Muscle of leg (tissue), 3 donors: ENCODE measurements at regions not wholly inside any gene's neighbourhood (a gene's known extent, or its start where the extent isn't known, plus 50 kb on each side); places are given as distances from the start of the nearest gene placed in this dataset.

Experiments
- DNase-seq: peaks from one replicate; pipeline ENCODE4 v3.0.0; 2013
- H3K27ac ChIP-seq: one replicate; pipeline ENCODE4 v1.5.1; 2013; ENCODE audit warnings: mild to moderate bottlenecking, low read length, control low read depth
- H3K27me3 ChIP-seq: one replicate; pipeline ENCODE4 v1.6.1; 2013; ENCODE audit warnings: low read length; ENCODE audit not compliant: control insufficient read depth, insufficient read depth
- H3K36me3 ChIP-seq: one replicate; pipeline ENCODE4 v1.6.1; 2013; ENCODE audit warnings: low read length; ENCODE audit not compliant: control insufficient read depth, insufficient read depth
- H3K4me1 ChIP-seq: one replicate; pipeline ENCODE4 v1.6.1; 2013; ENCODE audit warnings: low read length; ENCODE audit not compliant: control insufficient read depth, insufficient read depth
- H3K4me3 ChIP-seq: one replicate; pipeline ENCODE4 v1.5.1; 2013; ENCODE audit warnings: low read length, control low read depth
- H3K9me3 ChIP-seq: replicated peaks from 2 replicates; pipeline ENCODE4 v1.6.1; 2013; ENCODE audit warnings: low read depth, low read length; ENCODE audit not compliant: control insufficient read depth
- WGBS: methylation state at CpG from one replicate; pipeline ENCODE4 v1.1.5; 2013; ENCODE audit warnings: missing lambda C conversion rate; ENCODE audit not compliant: insufficient coverage; 5-methylcytosine and 5-hydroxymethylcytosine counted together

GRCh38 chr11:81222491-81222890 is 1511.2 kb downstream of the FAM181B start:
- Histone ChIP-seq H3K9me3 (no peaks in the 10 kb centered on the region), H3K4me1 (no peaks in the 10 kb centered on the region), H3K27ac (no peak overlapping the region), H3K36me3 (no peaks in the 10 kb centered on the region), H3K27me3 (no peaks in the 10 kb centered on the region), H3K4me3 (no peak overlapping the region)
- no peak for DNase-seq
- 90% methylated on average over 2 of the region's 3 CpGs for WGBS

- DNase-seq = no peak
- Histone ChIP-seq H3K36me3 (no peaks in the 10 kb centered on the region), H3K27me3 (no peaks in the 10 kb centered on the region), H3K27ac (no peak overlapping the region), H3K4me3 (no peak overlapping the region), H3K4me1 (no peaks in the 10 kb centered on the region), H3K9me3 (no peaks in the 10 kb centered on the region)
- 60% methylated on average over 5 of the region's 9 CpGs for WGBS
These were observed 1513.3 kb downstream of the FAM181B start for GRCh38 chr11:81220146-81220895.

DNA sequence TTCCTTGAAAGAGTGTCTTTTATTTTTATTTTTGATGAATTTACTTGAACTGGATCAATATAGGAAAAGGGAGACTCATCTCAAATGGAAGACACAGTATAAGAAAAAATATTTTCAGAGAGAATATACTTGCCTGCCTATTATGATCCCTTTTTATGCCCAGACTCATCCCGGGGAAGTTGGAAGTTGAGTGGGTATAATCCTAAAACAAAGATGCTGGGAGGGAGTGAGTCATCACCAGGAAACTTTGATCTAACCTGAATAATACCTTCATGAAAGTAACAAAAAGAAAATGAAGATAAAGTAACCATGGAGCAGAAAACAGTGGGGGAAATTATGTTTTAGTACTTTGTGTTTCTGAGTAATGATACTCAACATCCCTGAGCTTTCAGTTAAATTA is 1514.0 kb downstream of the FAM181B start:
- H3K4me1 ChIP-seq = no peaks in the 10 kb centered on the region
- no CpG with 5 or more reads among the region's 1 CpG for WGBS
- no peak for DNase-seq
- no peaks in the 10 kb centered on the region for H3K9me3 ChIP-seq
- no peaks in the 10 kb centered on the region for H3K27me3 ChIP-seq
- H3K36me3 ChIP-seq = no peaks in the 10 kb centered on the region
- H3K27ac ChIP-seq = no peak overlapping the region
- no peak overlapping the region for H3K4me3 ChIP-seq

- H3K9me3 ChIP-seq = peaks cover 2% of the 10 kb centered on the region
- no peak overlapping the region for H3K27ac ChIP-seq
- no CpG with 5 or more reads among the region's 4 CpGs for WGBS
- no peaks in the 10 kb centered on the region for H3K27me3 ChIP-seq
- H3K4me3 ChIP-seq = no peak overlapping the region
- DNase-seq = no peak
- no peaks in the 10 kb centered on the region for H3K4me1 ChIP-seq
- no peaks in the 10 kb centered on the region for H3K36me3 ChIP-seq
These were observed 1515.2 kb downstream of the FAM181B start for GRCh38 chr11:81218440-81218839.

- no peak for DNase-seq
- H3K36me3 ChIP-seq = no peaks in the 10 kb centered on the region
- no CpG with 5 or more reads among the region's 4 CpGs for WGBS
- no peak overlapping the region for H3K27ac ChIP-seq
- peaks cover 2% of the 10 kb centered on the region for H3K9me3 ChIP-seq
- H3K4me3 ChIP-seq = no peak overlapping the region
- no peaks in the 10 kb centered on the region for H3K27me3 ChIP-seq
- no peaks in the 10 kb centered on the region for H3K4me1 ChIP-seq
These were observed 1522.6 kb downstream of the FAM181B start for GRCh38 chr11:81211050-81211449.

DNA sequence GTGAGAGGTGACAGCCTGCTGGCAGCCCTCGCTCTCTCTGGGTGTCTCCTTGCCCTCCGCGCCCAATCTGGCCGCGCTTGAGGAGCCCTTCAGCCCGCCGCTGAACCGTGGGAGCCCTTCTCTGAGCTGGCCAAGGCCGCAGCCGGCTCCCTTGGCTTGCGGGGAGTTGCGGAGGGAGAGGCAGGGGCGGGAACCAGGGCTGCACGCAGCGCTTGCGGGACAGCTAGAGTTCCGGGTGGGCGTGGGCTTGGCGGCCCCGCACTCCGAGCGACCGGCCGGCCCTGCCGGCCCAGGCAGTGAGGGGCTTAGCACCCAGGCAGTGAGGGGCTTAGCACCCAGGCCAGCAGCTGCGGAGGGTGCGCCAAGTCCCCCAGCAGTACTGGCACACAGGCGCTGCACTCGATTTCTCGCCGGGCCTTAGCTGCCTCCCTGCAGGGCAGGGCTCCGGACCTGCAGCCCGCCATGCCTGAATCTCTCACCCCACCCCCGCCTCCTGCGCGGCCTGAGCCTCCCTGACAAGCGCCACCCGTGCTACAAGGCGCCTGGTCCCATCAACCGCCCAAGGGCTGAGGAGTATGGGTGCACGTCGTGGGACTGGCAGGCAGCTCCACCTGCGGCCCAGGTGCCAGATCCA is 1526.1 kb downstream of the FAM181B start:
- no peaks in the 10 kb centered on the region for H3K4me1 ChIP-seq
- no peak overlapping the region for H3K27ac ChIP-seq
- no peak overlapping the region for H3K4me3 ChIP-seq
- WGBS = 97% methylated on average over 41 of the region's 43 CpGs
- H3K27me3 ChIP-seq = no peaks in the 10 kb centered on the region
- no peak for DNase-seq
- H3K9me3 ChIP-seq = no peaks in the 10 kb centered on the region
- H3K36me3 ChIP-seq = no peaks in the 10 kb centered on the region

DNA sequence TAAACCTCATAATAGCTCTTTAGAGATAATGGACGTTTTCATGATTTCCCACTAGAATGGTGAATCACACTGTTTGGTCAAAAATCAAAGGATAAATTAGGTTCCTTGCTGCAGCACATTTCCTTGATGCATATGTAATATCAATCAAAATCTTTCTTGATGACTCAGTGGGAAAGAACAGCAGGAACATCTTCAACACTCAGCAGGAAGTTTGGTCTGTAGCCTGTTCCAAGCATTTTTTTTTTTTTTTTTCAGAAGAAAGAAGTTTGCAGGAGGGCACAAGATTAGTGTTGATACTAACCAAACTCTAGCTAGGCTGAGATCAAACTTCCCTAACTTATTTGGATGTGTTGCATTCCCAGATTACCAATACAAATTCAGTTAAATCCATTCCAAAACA is 1529.8 kb downstream of the FAM181B start:
- peak; percentile 2 for DNase-seq

DNA sequence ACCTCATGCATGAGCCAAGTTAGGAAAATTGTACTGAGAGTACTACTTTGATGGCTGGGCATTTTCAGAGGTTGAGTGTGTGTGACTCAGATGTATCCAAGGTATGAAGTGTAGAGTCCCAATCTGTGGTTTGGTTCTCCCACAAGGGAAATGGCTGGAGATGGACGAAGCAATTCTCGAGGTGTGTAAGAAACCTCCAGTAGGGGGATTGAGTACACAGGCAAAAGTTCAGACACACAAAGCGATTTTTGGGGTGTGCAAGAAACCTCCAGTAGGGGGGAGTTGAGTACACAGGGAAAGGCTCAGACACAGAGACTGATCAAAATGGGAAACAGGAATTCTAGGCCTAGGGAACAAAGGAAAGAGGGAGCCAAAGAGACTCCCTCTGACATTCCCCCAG is 1536.3 kb downstream of the FAM181B start:
- H3K4me3 ChIP-seq = no peak overlapping the region
- no peaks in the 10 kb centered on the region for H3K27me3 ChIP-seq
- H3K36me3 ChIP-seq = no peaks in the 10 kb centered on the region
- peaks cover 26% of the 10 kb centered on the region for H3K9me3 ChIP-seq
- DNase-seq = no peak
- H3K4me1 ChIP-seq = no peaks in the 10 kb centered on the region
- no peak overlapping the region for H3K27ac ChIP-seq
- WGBS = 88% methylated on average over 3 of the region's 3 CpGs

More for the DNA sequence above, 1529.8 kb downstream of the FAM181B start:
- Histone ChIP-seq H3K27me3 (no peaks in the 10 kb centered on the region), H3K4me1 (no peaks in the 10 kb centered on the region), H3K9me3 (peaks cover 12% of the 10 kb centered on the region), H3K27ac (no peak overlapping the region), H3K36me3 (no peaks in the 10 kb centered on the region), H3K4me3 (no peak overlapping the region)
- no CpG with 5 or more reads among the region's 1 CpG for WGBS

GRCh38 chr11:81192516-81192915 is 1541.1 kb downstream of the FAM181B start:
- Histone ChIP-seq H3K9me3 (peaks cover 5% of the 10 kb centered on the region), H3K4me1 (no peaks in the 10 kb centered on the region), H3K36me3 (no peaks in the 10 kb centered on the region), H3K27me3 (no peaks in the 10 kb centered on the region), H3K27ac (no peak overlapping the region), H3K4me3 (no peak overlapping the region)
- no peak for DNase-seq

DNA sequence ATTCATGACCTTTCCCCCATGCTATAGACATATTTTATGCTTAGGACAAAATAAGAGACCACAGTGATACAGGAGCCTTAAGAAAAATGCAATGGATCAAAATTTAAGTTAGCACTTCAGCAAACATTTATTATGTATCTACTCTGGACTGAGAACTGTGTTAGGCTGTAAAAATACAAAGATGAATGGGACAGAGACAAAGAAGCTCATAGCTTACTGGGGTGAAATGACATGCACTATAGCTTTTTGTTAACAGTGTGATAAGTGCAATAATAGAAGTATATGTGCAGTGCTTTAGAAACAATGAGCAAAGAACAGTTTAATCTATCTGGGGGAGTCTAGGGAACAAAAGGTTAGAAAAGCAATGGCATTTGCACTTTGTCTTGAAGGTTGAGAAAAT is 1543.1 kb downstream of the FAM181B start:
- no peak for DNase-seq
- H3K9me3 ChIP-seq = peaks cover 3% of the 10 kb centered on the region
- H3K4me1 ChIP-seq = no peaks in the 10 kb centered on the region
- no peak overlapping the region for H3K4me3 ChIP-seq
- no peaks in the 10 kb centered on the region for H3K36me3 ChIP-seq
- H3K27me3 ChIP-seq = no peaks in the 10 kb centered on the region
- H3K27ac ChIP-seq = no peak overlapping the region
